SK-N-SH (cell line): ENCODE measurements at regions not wholly inside any gene's neighbourhood (a gene's known extent, or its start where the extent isn't known, plus 50 kb on each side); places are given as distances from the start of the nearest gene placed in this dataset.

Experiments used
- SMC3 ChIP-seq: IDR thresholded peaks from 2 replicates; pipeline ENCODE4 v1.6.1; 2012; ENCODE audit warnings: low read depth, low read length, improper control_type of control experiment
- TF ChIP-seq, protein P1 (sequence below): fragments of 200-600 bp; sonication (generic); IDR thresholded peaks from 2 replicates; pipeline ENCODE4 v1.6.1; 2017; ENCODE audit warnings: antibody characterized with exemption, mild to moderate bottlenecking, moderate library complexity

DNA sequence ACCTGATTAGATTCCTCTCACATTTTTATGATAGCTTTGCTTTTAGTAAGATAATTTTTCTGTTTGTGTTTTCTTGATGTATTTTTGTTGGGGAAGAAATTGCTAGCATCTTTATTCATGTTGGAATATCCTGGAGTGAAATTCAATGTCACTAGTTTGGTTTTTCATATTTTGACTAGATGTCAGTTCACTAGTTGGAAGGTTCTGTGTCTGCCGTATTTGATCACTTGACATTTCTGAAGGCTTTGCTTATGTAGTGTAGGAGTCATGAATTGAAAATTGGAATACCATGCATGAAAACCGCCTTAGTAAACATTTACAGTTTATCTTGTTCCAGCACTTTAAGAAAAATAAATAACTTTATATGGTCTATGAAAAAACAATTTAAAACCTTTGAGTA lies 348.4 kb downstream of the AASDHPPT start:
- TF ChIP-seq SMC3: no peak
- TF ChIP-seq, protein P1, sequence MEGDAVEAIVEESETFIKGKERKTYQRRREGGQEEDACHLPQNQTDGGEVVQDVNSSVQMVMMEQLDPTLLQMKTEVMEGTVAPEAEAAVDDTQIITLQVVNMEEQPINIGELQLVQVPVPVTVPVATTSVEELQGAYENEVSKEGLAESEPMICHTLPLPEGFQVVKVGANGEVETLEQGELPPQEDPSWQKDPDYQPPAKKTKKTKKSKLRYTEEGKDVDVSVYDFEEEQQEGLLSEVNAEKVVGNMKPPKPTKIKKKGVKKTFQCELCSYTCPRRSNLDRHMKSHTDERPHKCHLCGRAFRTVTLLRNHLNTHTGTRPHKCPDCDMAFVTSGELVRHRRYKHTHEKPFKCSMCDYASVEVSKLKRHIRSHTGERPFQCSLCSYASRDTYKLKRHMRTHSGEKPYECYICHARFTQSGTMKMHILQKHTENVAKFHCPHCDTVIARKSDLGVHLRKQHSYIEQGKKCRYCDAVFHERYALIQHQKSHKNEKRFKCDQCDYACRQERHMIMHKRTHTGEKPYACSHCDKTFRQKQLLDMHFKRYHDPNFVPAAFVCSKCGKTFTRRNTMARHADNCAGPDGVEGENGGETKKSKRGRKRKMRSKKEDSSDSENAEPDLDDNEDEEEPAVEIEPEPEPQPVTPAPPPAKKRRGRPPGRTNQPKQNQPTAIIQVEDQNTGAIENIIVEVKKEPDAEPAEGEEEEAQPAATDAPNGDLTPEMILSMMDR: no peak
